Rectal smooth muscle tissue (tissue), 1 donor: ENCODE measurements at regions not wholly inside any gene's neighbourhood (a gene's known extent, or its start where the extent isn't known, plus 50 kb on each side); places are given as distances from the start of the nearest gene placed in this dataset.

Experiments
- H3K27ac ChIP-seq: one replicate; pipeline ENCODE4 v1.7.0; 2013; ENCODE audit warnings: low read depth, low read length, inconsistent platforms
- H3K27me3 ChIP-seq: one replicate; pipeline ENCODE4 v1.7.0; 2013; ENCODE audit warnings: low read length; ENCODE audit not compliant: control insufficient read depth, insufficient read depth
- H3K36me3 ChIP-seq: one replicate; pipeline ENCODE4 v1.7.0; 2013; ENCODE audit warnings: low read length; ENCODE audit not compliant: control insufficient read depth, insufficient read depth
- H3K4me1 ChIP-seq: one replicate; pipeline ENCODE4 v1.7.0; 2013; ENCODE audit warnings: low read length; ENCODE audit not compliant: control insufficient read depth, insufficient read depth
- H3K4me3 ChIP-seq: one replicate; pipeline ENCODE4 v1.7.0; 2013; ENCODE audit warnings: low read length
- H3K9ac ChIP-seq: one replicate; pipeline ENCODE4 v1.7.0; 2013; ENCODE audit warnings: low read length

GRCh38 chr2:56860991-56861390 lies 677.2 kb downstream of the CCDC85A start:
- Histone ChIP-seq H3K27me3 (no peaks in the 10 kb centered on the region), H3K9ac (no peak overlapping the region), H3K36me3 (no peaks in the 10 kb centered on the region), H3K4me1 (no peaks in the 10 kb centered on the region), H3K27ac (no peak overlapping the region), H3K4me3 (no peak overlapping the region)

- H3K27me3 ChIP-seq: no peaks in the 10 kb centered on the region
- H3K9ac ChIP-seq: no peak overlapping the region
- no peaks in the 10 kb centered on the region for H3K4me1 ChIP-seq
- H3K36me3 ChIP-seq: no peaks in the 10 kb centered on the region
- no peak overlapping the region for H3K4me3 ChIP-seq
- no peak overlapping the region for H3K27ac ChIP-seq
These were observed 687.9 kb downstream of the CCDC85A start for GRCh38 chr2:56871644-56872043.

- no peak overlapping the region for H3K27ac ChIP-seq
- no peak overlapping the region for H3K9ac ChIP-seq
- H3K36me3 ChIP-seq: no peaks in the 10 kb centered on the region
- H3K27me3 ChIP-seq: no peaks in the 10 kb centered on the region
- H3K4me3 ChIP-seq: no peak overlapping the region
- no peaks in the 10 kb centered on the region for H3K4me1 ChIP-seq
These were observed 690.9 kb downstream of the CCDC85A start for GRCh38 chr2:56874717-56875116.

- no peak overlapping the region for H3K4me3 ChIP-seq
- no peaks in the 10 kb centered on the region for H3K36me3 ChIP-seq
- no peaks in the 10 kb centered on the region for H3K27me3 ChIP-seq
- no peak overlapping the region for H3K27ac ChIP-seq
- no peaks in the 10 kb centered on the region for H3K4me1 ChIP-seq
- H3K9ac ChIP-seq: no peak overlapping the region
These were observed 705.9 kb downstream of the CCDC85A start for GRCh38 chr2:56889738-56890137.

- Histone ChIP-seq H3K4me1 (no peaks in the 10 kb centered on the region), H3K4me3 (no peak overlapping the region), H3K36me3 (no peaks in the 10 kb centered on the region), H3K27ac (no peak overlapping the region), H3K9ac (no peak overlapping the region), H3K27me3 (no peaks in the 10 kb centered on the region)
These were observed 708.6 kb downstream of the CCDC85A start for GRCh38 chr2:56892382-56892781.

GRCh38 chr2:56898986-56899385 lies 715.2 kb downstream of the CCDC85A start:
- H3K27ac ChIP-seq: no peak overlapping the region

GRCh38 chr2:56912490-56912889 lies 728.7 kb downstream of the CCDC85A start:
- H3K36me3 ChIP-seq: no peaks in the 10 kb centered on the region
- H3K27me3 ChIP-seq: no peaks in the 10 kb centered on the region
- no peak overlapping the region for H3K27ac ChIP-seq
- no peak overlapping the region for H3K4me3 ChIP-seq
- no peaks in the 10 kb centered on the region for H3K4me1 ChIP-seq
- no peak overlapping the region for H3K9ac ChIP-seq

More at GRCh38 chr2:56898986-56899385, 715.2 kb downstream of the CCDC85A start:
- no peaks in the 10 kb centered on the region for H3K27me3 ChIP-seq
- no peak overlapping the region for H3K9ac ChIP-seq
- no peaks in the 10 kb centered on the region for H3K4me1 ChIP-seq
- H3K4me3 ChIP-seq: no peak overlapping the region
- H3K36me3 ChIP-seq: no peaks in the 10 kb centered on the region

- Histone ChIP-seq H3K9ac (no peak overlapping the region), H3K27me3 (no peaks in the 10 kb centered on the region)
These were observed 735.0 kb downstream of the CCDC85A start for GRCh38 chr2:56918790-56919189.

GRCh38 chr2:56933976-56934375 lies 750.2 kb downstream of the CCDC85A start:
- Histone ChIP-seq H3K27ac (no peak overlapping the region), H3K36me3 (no peaks in the 10 kb centered on the region), H3K9ac (no peak overlapping the region), H3K4me1 (no peaks in the 10 kb centered on the region), H3K27me3 (no peaks in the 10 kb centered on the region), H3K4me3 (no peak overlapping the region)

More at GRCh38 chr2:56918790-56919189, 735.0 kb downstream of the CCDC85A start:
- Histone ChIP-seq H3K4me3 (no peak overlapping the region), H3K36me3 (no peaks in the 10 kb centered on the region), H3K4me1 (no peaks in the 10 kb centered on the region), H3K27ac (no peak overlapping the region)

- H3K27me3 ChIP-seq: no peaks in the 10 kb centered on the region
- H3K4me1 ChIP-seq: no peaks in the 10 kb centered on the region
- H3K9ac ChIP-seq: no peak overlapping the region
- H3K36me3 ChIP-seq: no peaks in the 10 kb centered on the region
- H3K27ac ChIP-seq: no peak overlapping the region
- H3K4me3 ChIP-seq: no peak overlapping the region
These were observed 751.1 kb downstream of the CCDC85A start for GRCh38 chr2:56934866-56935265.

GRCh38 chr2:56940054-56940453 lies 756.3 kb downstream of the CCDC85A start:
- H3K4me3 ChIP-seq: no peak overlapping the region
- no peaks in the 10 kb centered on the region for H3K36me3 ChIP-seq
- no peak overlapping the region for H3K9ac ChIP-seq
- no peaks in the 10 kb centered on the region for H3K27me3 ChIP-seq
- H3K27ac ChIP-seq: no peak overlapping the region
- H3K4me1 ChIP-seq: no peaks in the 10 kb centered on the region

GRCh38 chr2:56952871-56953270 lies 769.1 kb downstream of the CCDC85A start:
- no peaks in the 10 kb centered on the region for H3K4me1 ChIP-seq
- H3K9ac ChIP-seq: no peak overlapping the region
- no peak overlapping the region for H3K27ac ChIP-seq
- H3K36me3 ChIP-seq: no peaks in the 10 kb centered on the region
- H3K4me3 ChIP-seq: no peak overlapping the region
- H3K27me3 ChIP-seq: no peaks in the 10 kb centered on the region

- Histone ChIP-seq H3K27ac (no peak overlapping the region), H3K36me3 (no peaks in the 10 kb centered on the region), H3K9ac (no peak overlapping the region), H3K27me3 (no peaks in the 10 kb centered on the region), H3K4me3 (no peak overlapping the region), H3K4me1 (no peaks in the 10 kb centered on the region)
These were observed 776.8 kb downstream of the CCDC85A start for GRCh38 chr2:56960581-56960980.
